ENCODE measurements at regions not wholly inside any gene's neighbourhood (a gene's known extent, or its start where the extent isn't known, plus 50 kb on each side); places are given as distances from the start of the nearest gene placed in this dataset.

DNA sequence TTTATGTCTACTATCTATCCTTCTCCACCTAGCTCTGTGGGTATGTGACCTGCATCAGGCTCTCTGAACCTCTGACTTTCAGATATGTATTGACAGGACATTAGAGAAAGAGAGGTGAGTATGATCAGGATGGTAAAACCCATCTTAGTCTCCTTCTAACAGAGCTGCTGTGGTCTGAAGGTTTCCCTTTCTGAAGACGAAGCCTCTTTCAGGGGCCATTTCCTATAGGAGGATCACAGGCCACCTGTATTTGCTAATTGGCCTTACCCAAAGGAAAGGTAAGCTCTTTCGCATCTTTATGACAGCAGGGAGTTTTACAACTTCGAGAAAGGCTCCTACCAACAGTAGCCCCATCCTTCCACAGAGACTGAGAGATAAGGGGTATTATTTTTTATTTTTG, 442.9 kb downstream of the KCNJ3 start:
- TF ChIP-seq, protein P1, sequence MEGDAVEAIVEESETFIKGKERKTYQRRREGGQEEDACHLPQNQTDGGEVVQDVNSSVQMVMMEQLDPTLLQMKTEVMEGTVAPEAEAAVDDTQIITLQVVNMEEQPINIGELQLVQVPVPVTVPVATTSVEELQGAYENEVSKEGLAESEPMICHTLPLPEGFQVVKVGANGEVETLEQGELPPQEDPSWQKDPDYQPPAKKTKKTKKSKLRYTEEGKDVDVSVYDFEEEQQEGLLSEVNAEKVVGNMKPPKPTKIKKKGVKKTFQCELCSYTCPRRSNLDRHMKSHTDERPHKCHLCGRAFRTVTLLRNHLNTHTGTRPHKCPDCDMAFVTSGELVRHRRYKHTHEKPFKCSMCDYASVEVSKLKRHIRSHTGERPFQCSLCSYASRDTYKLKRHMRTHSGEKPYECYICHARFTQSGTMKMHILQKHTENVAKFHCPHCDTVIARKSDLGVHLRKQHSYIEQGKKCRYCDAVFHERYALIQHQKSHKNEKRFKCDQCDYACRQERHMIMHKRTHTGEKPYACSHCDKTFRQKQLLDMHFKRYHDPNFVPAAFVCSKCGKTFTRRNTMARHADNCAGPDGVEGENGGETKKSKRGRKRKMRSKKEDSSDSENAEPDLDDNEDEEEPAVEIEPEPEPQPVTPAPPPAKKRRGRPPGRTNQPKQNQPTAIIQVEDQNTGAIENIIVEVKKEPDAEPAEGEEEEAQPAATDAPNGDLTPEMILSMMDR (IDR thresholded peaks at IDR 0.05), result no peak
- no peaks in the 10 kb centered on the region for H3K36me3 Mint-ChIP-seq (ENCODE audit: low read depth)
- no peak overlapping the region for H3K4me3 Mint-ChIP-seq
- ATAC-seq (ENCODE audit: low read depth), result no peak
- no peaks in the 10 kb centered on the region for H3K4me1 Mint-ChIP-seq
- CTCF ChIA-PET, result no interaction called here
- no peak for DNase-seq
- intact Hi-C loops (cut with micrococcal nuclease), result no loop called here
- POLR2A ChIA-PET, result no interaction called here
- no peaks in the 10 kb centered on the region for H3K9me3 Mint-ChIP-seq
- no peak overlapping the region for H3K27ac Mint-ChIP-seq
- no peaks in the 10 kb centered on the region for H3K27me3 Mint-ChIP-seq

DNA sequence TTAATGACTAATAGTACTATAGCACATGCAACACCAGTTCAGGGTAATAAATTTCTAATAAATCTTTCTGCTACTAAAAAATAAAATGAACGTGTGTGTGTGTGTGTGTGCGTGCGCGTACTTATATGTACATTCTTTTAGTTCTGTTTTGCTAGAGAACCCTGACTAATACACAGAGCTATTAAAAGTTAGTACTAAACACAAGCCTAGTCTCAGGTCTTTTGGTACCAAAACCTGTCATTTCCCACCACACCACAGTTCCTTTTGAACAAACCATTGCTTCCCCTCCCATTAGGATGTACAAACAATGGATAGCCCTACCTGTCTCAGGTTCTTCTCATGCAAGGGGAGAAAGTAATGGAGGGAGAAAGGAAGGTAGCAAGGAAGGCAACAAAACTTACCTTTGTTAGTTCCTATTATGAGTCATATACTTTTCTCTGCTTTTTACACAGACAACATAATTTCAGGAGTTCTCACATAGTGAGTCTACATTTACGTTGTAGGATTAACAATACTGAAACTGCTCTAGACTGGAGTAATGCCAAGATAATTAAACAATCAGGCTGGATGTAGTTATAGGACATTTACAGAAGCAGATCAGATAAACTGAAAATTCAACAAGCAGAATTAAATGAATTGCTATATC, 427.2 kb downstream of the KCNJ3 start:
- peaks cover 3% of the 10 kb centered on the region for H3K9me3 Mint-ChIP-seq
- H3K36me3 Mint-ChIP-seq (ENCODE audit: low read depth), result no peaks in the 10 kb centered on the region
- ChIA-PET POLR2A (no interaction called here), CTCF (no interaction called here)
- H3K27ac Mint-ChIP-seq, result no peak overlapping the region
- H3K27me3 Mint-ChIP-seq, result no peaks in the 10 kb centered on the region
- intact Hi-C loops (cut with micrococcal nuclease), result no loop called here
- no peak overlapping the region for H3K4me3 Mint-ChIP-seq
- TF ChIP-seq, protein P1 (IDR thresholded peaks at IDR 0.05), result no peak
- DNase-seq (no peak), ATAC-seq (ENCODE audit: low read depth) (no peak)
- H3K4me1 Mint-ChIP-seq, result no peaks in the 10 kb centered on the region

DNA sequence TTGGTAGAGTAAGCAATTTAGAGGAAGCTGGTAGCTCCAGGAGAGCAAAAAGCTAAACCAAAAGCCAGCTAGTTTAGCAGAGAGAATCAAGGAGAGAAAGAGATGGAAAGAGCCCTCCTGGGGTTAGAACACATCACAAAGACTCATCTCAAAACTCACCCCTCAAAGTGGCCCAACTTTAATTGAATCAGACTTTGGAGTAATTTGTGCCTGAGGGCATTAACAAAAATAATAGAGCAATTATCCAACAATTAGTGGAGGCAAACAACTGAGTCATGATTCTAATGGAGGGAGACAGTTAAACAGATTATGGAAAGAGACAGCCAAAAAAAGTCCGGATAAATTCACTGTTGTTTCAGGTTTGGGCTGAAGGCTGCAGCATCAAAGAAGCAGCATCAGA, 417.4 kb downstream of the KCNJ3 start:
- Mint-ChIP-seq H3K4me3 (no peak overlapping the region), H3K9me3 (peaks cover 6% of the 10 kb centered on the region), H3K36me3 (ENCODE audit: low read depth) (no peaks in the 10 kb centered on the region), H3K27ac (no peak overlapping the region), H3K4me1 (no peaks in the 10 kb centered on the region), H3K27me3 (no peaks in the 10 kb centered on the region)
- intact Hi-C loops (cut with micrococcal nuclease), result no loop called here
- TF ChIP-seq, protein P1 (IDR thresholded peaks at IDR 0.05), result no peak
- ChIA-PET POLR2A (no interaction called here), CTCF (no interaction called here)
- DNase-seq (no peak), ATAC-seq (ENCODE audit: low read depth) (no peak)

DNA sequence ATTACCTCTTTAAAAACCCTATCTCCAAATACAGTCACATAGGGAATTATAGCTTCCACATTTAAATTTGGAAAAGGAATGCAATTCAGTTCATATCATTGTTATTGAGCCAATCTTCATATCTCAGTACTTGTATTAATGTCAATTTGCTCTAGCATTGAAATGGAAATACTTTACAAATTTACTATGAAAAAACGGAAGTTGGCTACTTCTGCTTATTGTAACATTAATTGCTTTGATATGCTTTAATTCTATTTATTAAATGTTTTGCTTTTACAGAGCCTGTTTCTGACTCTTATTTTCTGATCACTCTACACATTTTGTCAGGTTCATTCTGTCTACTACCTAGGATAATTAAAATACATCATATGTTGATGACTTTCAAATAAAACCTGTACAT, 412.6 kb downstream of the KCNJ3 start:
- H3K36me3 Mint-ChIP-seq (ENCODE audit: low read depth), result no peaks in the 10 kb centered on the region
- ATAC-seq (ENCODE audit: low read depth) (no peak), DNase-seq (no peak)
- no peak overlapping the region for H3K27ac Mint-ChIP-seq
- peaks cover 4% of the 10 kb centered on the region for H3K9me3 Mint-ChIP-seq
- TF ChIP-seq, protein P1 (IDR thresholded peaks at IDR 0.05), result no peak
- H3K27me3 Mint-ChIP-seq, result no peaks in the 10 kb centered on the region
- H3K4me3 Mint-ChIP-seq, result no peak overlapping the region
- intact Hi-C loops (cut with micrococcal nuclease), result no loop called here
- no peaks in the 10 kb centered on the region for H3K4me1 Mint-ChIP-seq
- ChIA-PET CTCF (no interaction called here), POLR2A (no interaction called here)

DNA sequence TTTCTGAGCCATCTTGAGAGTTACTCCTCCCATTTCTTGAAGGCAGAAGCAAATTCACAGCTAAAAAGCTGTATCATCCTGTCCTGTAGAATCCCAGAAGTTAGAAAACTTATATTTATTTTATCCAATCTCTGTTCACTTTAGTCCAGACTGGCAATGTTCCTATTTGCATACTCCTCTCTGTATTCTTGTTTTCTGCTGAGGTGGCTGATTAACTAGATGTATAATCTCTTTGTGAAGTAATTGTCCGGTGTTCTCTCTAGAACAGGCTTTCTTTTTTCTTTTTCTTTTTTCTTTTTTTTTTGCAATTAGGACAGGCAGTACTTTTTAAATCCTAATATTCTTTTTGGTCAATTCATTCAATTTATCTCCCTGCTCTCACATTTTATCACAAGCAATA, 411.0 kb downstream of the KCNJ3 start:
- TF ChIP-seq, protein P1 (IDR thresholded peaks at IDR 0.05), result no peak
- no peak for DNase-seq
- Mint-ChIP-seq H3K27me3 (no peaks in the 10 kb centered on the region), H3K9me3 (peaks cover 4% of the 10 kb centered on the region), H3K4me1 (no peaks in the 10 kb centered on the region), H3K36me3 (ENCODE audit: low read depth) (no peaks in the 10 kb centered on the region), H3K4me3 (no peak overlapping the region), H3K27ac (no peak overlapping the region)
- intact Hi-C loops (cut with micrococcal nuclease), result no loop called here
- POLR2A ChIA-PET, result no interaction called here
- ATAC-seq (ENCODE audit: low read depth), result no peak
- CTCF ChIA-PET, result no interaction called here

All from activated B cell treated with CpG ODN at 0.5 μM for 24 hours (primary cell).